ENCODE measurements at regions not wholly inside any gene's neighbourhood (a gene's known extent, or its start where the extent isn't known, plus 50 kb on each side); places are given as distances from the start of the nearest gene placed in this dataset.

GRCh38 chr2:8575834-8576423 is 105.9 kb upstream of the ID2 start:
- DNase-seq (ENCODE audit: low spot score), result no peak

- no peak for DNase-seq (ENCODE audit: low spot score)
Measured at GRCh38 chr2:8576525-8577167, 105.2 kb upstream of the ID2 start.

GRCh38 chr2:8577573-8577972 is 104.3 kb upstream of the ID2 start:
- no peak for DNase-seq (ENCODE audit: low spot score)

- DNase-seq (ENCODE audit: low spot score), result no peak
Measured at GRCh38 chr2:8578335-8579244, 103.3 kb upstream of the ID2 start.

- DNase-seq (ENCODE audit: low spot score), result no peak
Measured at GRCh38 chr2:8579485-8580085, 102.3 kb upstream of the ID2 start.

GRCh38 chr2:8580316-8581233 is 101.3 kb upstream of the ID2 start:
- DNase-seq (ENCODE audit: low spot score), result no peak

GRCh38 chr2:8581234-8581561 is 100.7 kb upstream of the ID2 start:
- no peak for DNase-seq (ENCODE audit: low spot score)

- no peak for DNase-seq (ENCODE audit: low spot score)
Measured at GRCh38 chr2:8581601-8582041, 100.2 kb upstream of the ID2 start.

- DNase-seq (ENCODE audit: low spot score), result no peak
Measured at GRCh38 chr2:8582191-8582590, 99.7 kb upstream of the ID2 start.

- DNase-seq (ENCODE audit: low spot score), result no peak
Measured at GRCh38 chr2:8582651-8583399, 99.0 kb upstream of the ID2 start.

- DNase-seq (ENCODE audit: low spot score), result peak; percentile 92
Measured at GRCh38 chr2:8583400-8584173, 98.3 kb upstream of the ID2 start.

- no peak for DNase-seq (ENCODE audit: low spot score)
Measured at GRCh38 chr2:8584174-8585066, 97.4 kb upstream of the ID2 start.

GRCh38 chr2:8586457-8587051 is 95.3 kb upstream of the ID2 start:
- DNase-seq (ENCODE audit: low spot score), result no peak

GRCh38 chr2:8587251-8587791 is 94.5 kb upstream of the ID2 start:
- no peak for DNase-seq (ENCODE audit: low spot score)

- DNase-seq (ENCODE audit: low spot score), result no peak
Measured at GRCh38 chr2:8587920-8588830, 93.7 kb upstream of the ID2 start.

GRCh38 chr2:8588831-8589191 is 93.0 kb upstream of the ID2 start:
- no peak for DNase-seq (ENCODE audit: low spot score)

GRCh38 chr2:8589721-8590120 is 92.1 kb upstream of the ID2 start:
- DNase-seq (ENCODE audit: low spot score), result no peak
